NCI-H2081 treated with DMSO at 0.1 percent for 48 hours (cell line): ENCODE measurements at regions not wholly inside any gene's neighbourhood (a gene's known extent, or its start where the extent isn't known, plus 50 kb on each side); places are given as distances from the start of the nearest gene placed in this dataset.

ENCODE experiments used
- DNase-seq: peaks from one replicate; lab custom pipeline; 2025; lab: John Stamatoyannopoulos, UW

- DNase-seq: no peak
These were observed 936.2 kb downstream of the ROBO2 start for GRCh38 chr3:77976079-77976478.

GRCh38 chr3:78003090-78003489 is 963.2 kb downstream of the ROBO2 start:
- no peak for DNase-seq

GRCh38 chr3:78004571-78004970 is 964.7 kb downstream of the ROBO2 start:
- DNase-seq: no peak

GRCh38 chr3:78013653-78014052 is 973.8 kb downstream of the ROBO2 start:
- no peak for DNase-seq

- no peak for DNase-seq
These were observed 976.0 kb downstream of the ROBO2 start for GRCh38 chr3:78015856-78016255.

GRCh38 chr3:78021710-78022109 is 981.8 kb downstream of the ROBO2 start:
- no peak for DNase-seq

GRCh38 chr3:78022232-78022631 is 982.3 kb downstream of the ROBO2 start:
- DNase-seq: no peak

- DNase-seq: no peak
These were observed 983.4 kb downstream of the ROBO2 start for GRCh38 chr3:78023257-78023656.

GRCh38 chr3:78025916-78026315 is 986.0 kb downstream of the ROBO2 start:
- no peak for DNase-seq

- DNase-seq: no peak
These were observed 986.5 kb downstream of the ROBO2 start for GRCh38 chr3:78026318-78026828.

- DNase-seq: no peak
These were observed 989.9 kb downstream of the ROBO2 start for GRCh38 chr3:78029775-78030174.

GRCh38 chr3:78035131-78035641 is 995.3 kb downstream of the ROBO2 start:
- no peak for DNase-seq

GRCh38 chr3:78041486-78041885 is 1001.6 kb downstream of the ROBO2 start:
- no peak for DNase-seq

- no peak for DNase-seq
These were observed 1006.7 kb downstream of the ROBO2 start for GRCh38 chr3:78046566-78046965.

GRCh38 chr3:78048698-78049097 is 1008.8 kb downstream of the ROBO2 start:
- no peak for DNase-seq

- DNase-seq: no peak
These were observed 1009.6 kb downstream of the ROBO2 start for GRCh38 chr3:78049521-78049920.

GRCh38 chr3:78050276-78051065 is 1010.6 kb downstream of the ROBO2 start:
- DNase-seq: no peak

- DNase-seq: no peak
These were observed 1012.8 kb downstream of the ROBO2 start for GRCh38 chr3:78052746-78053145.

- DNase-seq: no peak
These were observed 1026.4 kb downstream of the ROBO2 start for GRCh38 chr3:78066287-78066686.

- DNase-seq: no peak
These were observed 1030.3 kb downstream of the ROBO2 start for GRCh38 chr3:78070188-78070587.

GRCh38 chr3:78076379-78076778 is 1036.5 kb downstream of the ROBO2 start:
- no peak for DNase-seq

GRCh38 chr3:78077178-78077577 is 1037.3 kb downstream of the ROBO2 start:
- DNase-seq: no peak

GRCh38 chr3:78077842-78078241 is 1037.9 kb downstream of the ROBO2 start:
- no peak for DNase-seq

- no peak for DNase-seq
These were observed 1039.6 kb downstream of the ROBO2 start for GRCh38 chr3:78079514-78079913.
